ENCODE measurements at regions not wholly inside any gene's neighbourhood (a gene's known extent, or its start where the extent isn't known, plus 50 kb on each side); places are given as distances from the start of the nearest gene placed in this dataset.
"Not testable (repeated sequence)": the region's sequence is repeated elsewhere in the genome, so short reads cannot be mapped to it uniquely, and the experiment has no call there.

DNA sequence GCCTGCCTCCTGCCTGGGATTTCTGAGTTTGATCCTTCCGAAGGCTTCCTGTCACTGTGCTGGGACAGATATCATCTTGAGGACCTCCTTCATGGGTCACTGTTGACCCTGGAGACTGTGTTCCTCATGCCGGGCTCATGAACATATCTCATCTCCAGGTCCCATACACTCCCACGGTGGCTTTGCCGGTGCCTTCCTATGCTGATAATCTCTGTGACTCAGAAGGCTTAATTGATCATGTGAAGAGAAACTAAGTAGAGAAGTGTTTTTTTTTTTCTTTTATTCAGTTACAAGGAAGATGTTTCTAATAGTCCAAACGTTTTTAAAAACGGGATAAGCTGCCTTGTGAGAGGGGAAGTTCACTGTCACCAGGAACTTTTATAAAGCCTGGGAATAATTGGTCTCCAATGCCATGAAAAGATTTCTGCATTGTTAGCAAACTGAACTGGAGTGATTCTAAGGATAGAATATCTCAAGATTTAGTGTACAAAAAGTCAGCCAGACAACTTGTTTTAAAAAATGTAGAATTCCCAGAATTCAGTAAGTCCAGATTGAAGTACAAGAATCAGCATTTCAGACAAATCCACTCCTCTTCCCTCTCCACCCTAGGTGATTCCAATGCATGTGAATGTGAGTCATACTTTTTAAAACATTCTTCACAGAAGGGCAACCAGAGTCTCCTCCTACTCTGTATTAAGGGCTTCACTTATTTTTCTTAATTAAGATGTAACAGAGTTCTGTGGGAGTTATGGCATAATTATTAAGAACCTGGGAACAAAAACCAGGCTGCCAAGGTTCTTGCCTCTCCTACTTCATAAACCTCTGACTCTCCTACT is 139.8 kb upstream of the LGR5 start:
- DNase-seq = no peak

DNA sequence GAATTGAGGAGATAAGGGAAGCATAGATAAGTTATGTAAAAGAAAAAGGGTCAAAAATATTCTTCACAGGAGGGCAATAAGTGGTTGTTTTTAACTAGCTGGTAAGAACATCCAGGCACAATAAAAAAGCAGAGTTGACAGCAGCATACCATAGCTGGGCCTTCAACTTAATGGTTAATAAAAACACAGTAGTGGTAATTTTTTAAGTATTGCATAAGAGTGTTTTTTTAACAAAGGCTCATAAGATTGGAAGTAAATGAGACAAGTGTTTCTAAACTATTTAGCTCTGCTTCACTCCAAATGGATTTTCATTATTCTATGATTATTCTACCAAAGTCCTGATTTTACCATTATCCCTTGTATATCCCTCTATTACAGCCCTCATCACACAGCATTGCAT is 140.1 kb upstream of the TSPAN8 start:
- DNase-seq = no peak

DNA sequence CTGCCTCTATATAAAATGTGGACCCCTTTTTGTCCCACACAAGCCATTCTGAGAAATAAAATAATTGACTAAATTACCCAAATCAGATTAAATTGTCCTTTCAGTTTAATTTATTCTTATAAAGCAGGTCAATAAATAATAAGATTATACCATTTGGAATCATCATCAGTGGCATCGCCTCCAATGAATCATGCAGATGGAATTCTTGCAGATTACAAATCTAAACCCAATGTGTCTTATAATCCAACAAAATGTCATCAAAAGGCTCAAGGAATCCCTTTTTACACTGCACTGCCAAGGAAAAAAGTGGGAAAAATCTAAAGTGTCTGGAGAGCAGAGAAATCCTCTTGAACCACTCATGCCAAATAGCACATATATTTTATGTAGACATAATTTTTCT is 138.2 kb upstream of the TSPAN8 start:
- no peak for DNase-seq

DNA sequence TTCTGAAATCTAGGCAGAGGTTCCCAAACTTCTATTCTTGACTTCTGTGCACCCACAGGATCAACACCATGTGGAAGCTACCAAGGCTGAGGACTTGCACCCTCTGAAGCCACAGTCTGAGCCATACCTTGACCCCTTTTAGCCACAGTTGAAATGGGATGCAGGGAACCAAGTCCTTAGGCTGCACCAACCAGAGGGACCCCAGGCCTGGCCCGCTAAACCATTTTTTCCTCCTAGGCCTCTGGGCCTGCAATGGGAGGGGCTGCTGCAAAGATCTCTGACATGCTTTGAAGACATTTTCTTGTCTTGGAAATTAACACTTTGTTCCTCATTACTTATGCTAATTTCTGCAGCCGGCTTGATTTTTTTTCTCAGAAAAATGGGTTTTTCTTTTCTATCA is 133.9 kb upstream of the TSPAN8 start:
- no peak for DNase-seq

DNA sequence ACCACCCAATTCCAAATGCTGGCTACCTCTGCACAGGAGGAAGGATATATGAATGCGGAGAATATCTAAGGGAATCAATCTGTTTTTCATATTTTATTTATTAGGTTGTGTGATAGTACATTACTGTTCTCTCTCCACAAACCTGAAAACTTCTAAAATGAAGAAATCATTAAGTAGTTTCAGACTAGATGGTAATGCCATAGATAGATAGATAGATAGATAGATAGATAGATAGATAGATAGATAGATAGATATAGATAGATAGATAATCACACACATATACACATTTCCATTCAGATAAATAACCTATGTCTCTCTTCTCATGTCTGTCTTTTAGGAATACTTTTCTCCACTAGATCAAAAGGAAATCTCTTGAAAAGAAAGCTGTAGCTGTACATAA is 126.1 kb upstream of the TSPAN8 start:
- no peak for DNase-seq

DNA sequence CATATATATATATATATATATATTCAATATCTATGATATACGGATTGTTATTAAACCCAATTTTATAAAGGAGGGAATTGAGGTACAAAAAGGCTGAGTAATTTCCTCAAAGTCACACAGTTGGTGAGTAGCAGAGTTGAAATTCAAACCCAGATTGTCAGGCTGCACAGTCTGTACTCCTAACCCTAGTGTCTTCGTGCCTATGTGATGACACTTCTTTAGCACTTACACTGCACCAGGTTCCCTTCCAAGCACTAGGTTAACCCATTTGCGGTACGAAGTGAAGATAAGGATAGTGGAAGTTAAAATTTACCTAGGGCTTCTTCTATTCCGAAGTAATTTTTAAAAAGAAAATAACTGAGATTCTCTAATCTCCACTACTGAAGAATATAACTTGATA is 125.1 kb upstream of the TSPAN8 start:
- no peak for DNase-seq

DNA sequence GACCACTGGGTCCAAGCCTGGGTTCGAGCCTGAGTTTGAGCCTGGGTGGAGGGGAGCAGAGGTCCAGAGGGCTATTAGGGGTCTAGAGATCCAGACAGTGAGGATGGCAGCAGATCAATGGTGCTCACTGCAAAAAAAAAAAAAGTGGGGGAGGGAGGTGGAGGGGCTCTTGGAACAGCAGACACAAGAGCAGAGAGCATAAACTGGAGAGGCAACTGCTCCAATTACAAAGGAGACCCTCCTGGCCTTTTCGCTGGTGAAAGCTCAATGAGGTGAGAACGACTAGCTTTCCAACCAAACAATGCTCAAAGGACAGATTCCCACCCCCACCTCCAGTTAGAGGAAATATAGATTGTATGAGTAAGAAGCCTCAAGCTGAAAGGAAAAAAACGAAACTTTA is 124.2 kb upstream of the TSPAN8 start:
- no peak for DNase-seq

DNA sequence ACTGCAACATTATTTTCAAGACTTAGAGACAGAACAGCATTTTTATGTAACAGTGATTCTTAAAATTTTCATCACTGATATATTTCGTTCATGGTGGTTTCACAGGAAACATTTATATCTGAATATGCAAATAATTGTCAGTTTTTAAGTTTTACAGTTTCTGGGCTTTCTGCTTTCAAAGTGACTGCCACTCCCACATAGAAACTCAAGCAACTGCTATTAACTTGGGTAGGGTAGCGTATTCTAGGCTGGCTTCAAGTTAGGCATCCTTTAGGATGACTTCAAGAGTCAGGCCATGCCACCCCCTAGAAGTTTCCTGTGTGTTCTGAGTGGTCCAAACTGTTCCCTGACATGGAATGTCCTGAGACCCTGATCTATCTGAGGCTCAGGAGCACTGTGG is 123.6 kb upstream of the TSPAN8 start:
- no peak for DNase-seq

DNA sequence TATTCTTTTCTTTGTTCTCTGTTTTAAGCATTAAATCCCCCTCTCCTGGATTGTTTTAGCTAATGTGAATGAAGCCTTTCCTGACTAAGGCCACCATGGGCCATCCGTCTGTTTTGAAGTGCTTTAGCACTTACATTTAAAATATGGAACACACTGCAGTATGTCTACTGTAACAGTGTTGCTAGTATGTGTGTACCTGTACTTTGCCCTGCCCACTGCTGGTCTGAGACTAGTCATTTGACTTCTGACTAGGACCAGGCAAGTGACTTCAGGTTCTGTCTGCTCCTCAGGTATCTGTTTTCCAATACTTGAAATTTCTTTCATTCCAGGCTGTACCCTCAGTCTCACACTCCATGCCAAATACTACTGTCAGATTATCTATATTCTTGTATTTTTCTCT is 120.1 kb upstream of the TSPAN8 start:
- DNase-seq = no peak

DNA sequence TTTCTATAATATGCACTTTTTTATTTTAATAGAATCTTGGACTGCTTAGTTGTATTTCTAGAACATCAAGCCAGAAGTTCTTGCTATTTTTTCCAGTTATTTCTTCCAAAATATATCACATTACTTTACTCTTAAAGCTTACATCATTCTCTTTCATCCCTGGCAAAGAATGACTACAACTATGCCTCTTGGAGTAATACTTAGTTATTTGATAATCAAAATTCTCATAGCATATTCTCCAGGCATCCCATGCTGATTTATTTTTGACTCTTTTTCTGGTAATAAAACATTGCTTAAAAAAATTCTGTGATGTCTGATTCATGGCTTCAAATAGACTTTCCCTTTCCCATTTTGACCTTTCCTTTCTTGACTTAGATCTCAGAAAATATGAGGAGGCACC is 118.7 kb upstream of the TSPAN8 start:
- DNase-seq = no peak

DNA sequence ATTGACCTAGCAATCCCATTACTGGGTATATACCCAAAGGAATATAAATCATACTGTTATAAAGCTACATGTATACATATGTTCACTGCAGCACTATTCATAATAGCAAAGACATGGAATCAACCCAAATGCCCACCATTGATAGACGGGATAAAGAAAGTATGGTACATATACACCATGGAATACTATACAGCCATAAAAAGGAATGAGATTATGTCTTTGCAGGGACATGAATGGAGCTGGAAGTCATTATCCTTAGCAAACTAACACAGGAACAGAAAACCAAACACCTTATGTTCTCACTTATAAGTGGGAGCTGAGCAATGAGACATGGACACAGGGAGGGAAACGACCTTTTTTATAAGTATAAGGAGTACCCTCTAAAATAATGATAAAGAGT is 113.0 kb upstream of the TSPAN8 start:
- not testable (repeated sequence) for DNase-seq

DNA sequence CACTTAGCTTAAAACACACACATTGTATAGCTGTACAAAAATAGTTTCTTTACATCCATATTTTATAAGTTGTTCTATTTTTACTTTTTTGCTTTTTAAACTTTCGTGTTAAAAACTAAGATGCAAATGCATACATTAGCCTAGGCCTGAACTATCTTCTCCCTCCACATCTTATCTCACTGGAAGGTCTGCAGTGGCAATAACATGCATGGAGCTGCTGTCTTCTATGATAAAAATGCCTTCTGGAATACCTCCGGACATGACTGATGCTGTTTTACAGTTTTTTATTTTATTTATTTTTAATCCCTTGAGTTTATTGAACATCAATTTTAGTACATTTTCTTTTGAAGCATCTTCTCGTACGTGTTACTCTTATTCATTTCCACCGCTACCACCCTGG is 112.3 kb upstream of the TSPAN8 start:
- no peak for DNase-seq

DNA sequence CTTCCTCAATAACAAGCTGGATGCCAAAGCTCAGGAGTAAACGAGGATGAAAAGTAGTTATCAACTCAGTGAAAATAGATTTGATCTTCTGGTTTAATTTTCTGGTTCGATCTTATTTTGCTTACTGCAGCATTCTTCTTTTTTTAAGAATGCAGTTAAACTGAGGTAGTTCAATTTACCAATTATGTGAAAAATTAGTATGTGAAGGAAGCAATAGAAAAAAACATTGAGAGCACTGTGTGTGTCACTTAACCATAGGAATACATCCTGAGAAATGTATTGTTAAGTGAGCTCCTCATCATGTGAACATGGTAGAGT is 111.4 kb upstream of the TSPAN8 start:
- no peak for DNase-seq

DNA sequence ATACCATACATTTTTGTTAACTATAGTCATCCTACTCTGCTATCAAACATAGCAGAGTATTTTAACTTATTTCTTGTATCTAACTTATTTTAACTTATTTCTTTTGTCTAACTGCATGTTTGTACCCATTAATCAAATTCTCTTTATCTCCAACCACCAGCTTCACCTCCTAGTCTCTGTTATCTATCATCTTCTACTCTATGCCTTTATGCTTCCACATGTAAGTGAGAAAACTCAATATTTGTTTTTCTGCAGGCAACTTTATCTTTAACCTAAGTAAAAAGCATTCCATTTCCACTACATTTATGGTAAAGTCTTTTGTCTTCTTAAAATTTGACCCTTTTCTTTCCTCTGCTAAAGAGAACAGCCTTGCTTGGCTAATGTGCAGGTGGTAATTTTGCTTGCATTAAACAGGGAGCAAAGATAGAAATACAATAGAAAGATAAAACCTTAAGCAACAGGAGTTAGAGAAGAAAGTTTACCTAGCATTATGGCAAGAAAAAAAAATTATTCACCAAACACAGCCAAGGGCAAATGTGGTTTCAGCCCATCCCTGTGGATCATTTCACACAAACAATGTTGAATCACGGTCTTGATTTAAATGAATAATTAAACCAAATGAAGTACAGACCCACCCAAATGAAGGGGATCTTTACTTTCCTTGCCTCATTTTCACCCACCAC is 110.9 kb upstream of the TSPAN8 start:
- DNase-seq = no peak

DNA sequence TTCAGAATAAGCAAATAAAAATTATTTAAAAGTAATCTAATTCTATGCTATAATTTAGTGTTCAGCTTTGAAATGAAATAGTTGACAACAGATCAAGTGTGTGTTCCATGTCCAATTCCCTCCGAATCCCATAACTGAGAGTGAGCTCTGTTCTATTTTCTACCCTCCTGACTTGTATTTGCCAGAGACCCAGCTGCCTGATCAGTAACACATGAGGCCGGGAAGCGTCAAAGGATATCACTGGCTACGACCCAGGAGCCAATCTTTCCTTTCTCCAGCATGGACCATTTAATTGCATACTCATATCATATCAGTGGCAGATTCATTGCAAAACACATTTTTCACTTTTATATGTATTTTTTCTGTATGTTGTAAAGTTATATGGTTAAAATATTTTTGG is 108.8 kb upstream of the TSPAN8 start:
- DNase-seq = no peak

DNA sequence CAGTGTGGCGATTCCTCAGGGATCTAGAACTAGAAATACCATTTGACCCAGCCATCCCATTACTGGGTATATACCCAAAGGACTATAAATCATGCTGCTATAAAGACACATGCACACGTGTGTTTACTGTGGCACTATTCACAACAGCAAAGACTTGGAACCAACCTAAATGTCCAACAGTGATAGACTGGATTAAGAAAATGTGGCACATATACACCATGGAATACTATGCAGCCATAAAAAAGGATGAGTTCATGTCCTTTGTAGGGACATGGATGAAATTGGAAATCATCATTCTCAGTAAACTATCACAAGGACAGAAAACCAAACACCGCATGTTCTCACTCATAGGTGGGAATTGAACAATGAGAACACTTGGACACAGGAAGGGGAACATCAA is 107.9 kb upstream of the TSPAN8 start:
- not testable (repeated sequence) for DNase-seq

DNA sequence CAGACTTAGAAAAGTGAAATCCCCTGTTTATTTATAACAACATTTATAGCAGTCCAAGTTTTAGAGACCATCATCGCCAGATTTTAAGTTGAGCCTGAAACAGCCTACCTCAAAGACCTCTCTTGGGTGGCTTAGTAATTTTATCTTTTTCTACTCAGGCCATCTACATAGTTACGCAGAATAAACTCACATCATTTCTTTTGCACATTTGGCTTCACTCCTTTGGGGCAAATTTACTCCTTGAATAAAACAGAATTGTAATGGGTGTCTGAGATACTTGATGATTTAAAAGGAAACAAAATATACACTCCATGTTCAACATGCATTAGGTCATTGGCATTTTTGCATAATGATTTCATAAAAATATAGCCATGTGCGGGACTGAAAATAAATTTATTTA is 104.7 kb upstream of the TSPAN8 start:
- no peak for DNase-seq

DNA sequence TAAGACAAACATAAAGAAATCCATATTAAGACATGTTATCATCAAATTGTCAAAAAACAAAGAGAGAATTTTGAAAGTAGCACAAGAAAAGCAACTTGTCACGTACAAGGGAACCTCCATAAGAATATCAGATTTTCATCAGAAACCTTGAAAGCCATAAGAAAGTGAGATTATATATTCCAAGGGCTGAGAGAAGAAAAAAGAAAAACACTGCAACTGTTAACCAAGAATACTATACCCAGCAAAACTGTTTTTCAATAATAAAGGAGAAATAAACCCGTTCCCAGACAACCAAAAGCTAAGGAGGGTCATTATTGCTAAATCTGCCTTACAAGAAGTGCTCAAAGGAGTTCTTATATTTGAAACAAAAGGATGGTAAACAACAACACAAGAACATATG is 94.7 kb upstream of the TSPAN8 start:
- DNase-seq = no peak

DNA sequence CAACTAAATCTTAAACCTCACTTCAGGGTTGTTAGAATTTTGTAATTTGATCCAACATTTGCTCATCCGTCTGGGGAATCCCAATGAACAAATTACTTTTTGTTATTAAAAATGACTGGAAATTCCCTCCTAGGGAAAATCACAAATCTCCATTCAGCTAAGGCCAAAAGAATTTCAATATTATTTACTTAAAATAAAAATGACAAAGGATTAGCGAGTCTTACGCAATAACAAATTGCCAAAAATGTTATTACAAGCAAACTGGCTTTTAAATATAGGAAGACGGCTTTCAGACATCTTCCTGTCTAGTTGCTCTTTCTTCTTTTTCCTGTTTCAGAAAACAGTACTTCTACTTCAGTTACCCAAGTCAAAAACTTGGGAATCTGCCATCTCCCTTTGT is 92.4 kb upstream of the TSPAN8 start:
- DNase-seq = no peak

DNA sequence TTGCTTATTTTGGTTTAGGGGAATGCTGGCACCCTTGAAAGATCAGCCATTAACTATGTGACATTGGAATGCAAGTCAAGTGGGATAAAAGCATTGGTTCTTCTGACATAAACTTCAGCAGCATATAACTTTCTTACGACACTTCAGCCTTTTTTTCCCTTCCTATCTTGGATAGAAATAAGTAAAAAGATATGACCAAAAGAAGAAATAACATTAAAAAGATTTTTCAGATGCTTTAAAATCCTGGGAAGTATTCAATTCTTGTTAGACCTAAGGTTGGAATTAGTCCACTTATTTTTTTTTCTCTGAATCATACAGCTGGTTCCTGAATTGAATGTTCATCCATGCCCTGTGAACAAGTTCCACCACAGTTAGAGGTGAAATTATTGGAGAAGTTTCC is 85.6 kb upstream of the TSPAN8 start:
- DNase-seq = no peak

DNA sequence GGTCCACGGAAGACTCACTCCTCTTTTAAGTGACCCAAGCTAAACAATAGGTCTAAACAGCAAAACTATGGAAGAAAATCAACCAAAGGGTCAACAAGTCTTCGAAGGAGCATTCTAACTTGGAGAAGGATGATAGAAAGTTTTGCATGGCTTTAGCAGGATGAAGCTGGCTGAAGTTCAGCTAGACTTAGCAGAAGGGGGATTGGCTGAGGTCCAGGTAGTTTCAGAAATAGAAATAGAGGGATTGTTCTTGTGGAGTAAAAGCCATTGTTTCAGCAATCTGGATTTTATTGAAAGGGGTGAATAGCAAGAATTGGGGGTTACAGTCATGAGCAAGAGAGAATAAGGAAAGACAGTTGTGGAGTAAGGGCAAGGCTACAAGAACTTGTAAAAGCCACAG is 84.7 kb upstream of the TSPAN8 start:
- no peak for DNase-seq

DNA sequence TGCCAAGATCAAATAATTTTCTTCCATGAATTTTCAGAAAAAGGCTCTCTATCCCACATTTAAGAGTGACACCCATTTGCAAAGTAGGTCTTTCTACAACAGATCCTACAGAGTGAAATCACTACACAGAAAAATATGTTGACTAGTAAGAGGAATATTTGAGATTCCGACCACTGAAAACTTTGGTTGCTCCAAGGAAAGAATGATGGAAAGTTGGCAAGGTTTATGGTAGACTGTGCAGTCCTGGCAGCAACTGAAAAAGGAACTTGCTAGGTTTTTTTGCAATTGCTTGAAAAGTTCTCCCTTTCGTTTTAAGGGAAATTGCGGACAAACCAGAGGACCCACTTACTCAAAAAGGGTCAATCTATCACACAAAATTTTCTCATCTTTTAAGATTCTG is 83.1 kb upstream of the TSPAN8 start:
- DNase-seq = no peak

DNA sequence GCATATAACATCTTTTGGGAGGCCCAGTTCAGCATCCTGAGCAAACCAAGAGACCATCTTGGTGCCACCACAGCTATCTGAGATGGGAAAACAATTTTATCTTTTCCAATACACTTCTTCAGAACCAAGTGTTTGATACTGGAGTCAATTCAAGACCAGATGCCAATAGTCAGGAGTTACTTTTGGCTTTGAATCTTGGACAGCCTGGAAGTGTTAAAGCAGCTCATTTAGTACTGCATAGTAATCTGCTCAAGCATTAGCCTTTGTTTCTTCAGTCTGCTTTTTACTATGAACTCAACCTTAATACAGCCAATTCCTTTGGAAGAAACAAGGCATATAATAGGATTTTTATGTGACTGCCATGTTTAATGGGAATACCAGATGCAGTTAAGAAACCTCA is 81.9 kb upstream of the TSPAN8 start:
- no peak for DNase-seq

DNA sequence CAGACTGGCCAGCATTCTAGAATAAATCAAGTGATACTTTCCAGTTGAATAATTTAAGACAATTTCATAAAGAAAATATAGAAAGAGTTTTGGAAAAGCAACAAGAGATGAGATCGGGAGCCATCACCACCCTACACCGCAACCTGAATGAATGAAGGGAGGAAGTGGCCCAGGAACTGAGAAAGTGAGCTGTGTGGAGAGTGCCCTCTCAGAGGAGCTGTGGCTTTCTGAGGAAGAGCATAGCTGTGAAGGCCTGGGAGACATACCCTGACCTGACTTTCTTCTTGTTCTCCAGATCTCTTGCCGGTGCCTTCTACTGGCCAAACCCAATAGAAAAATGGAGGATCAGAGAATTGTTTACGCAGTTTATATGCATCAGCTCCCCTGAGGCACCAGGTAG is 79.3 kb upstream of the TSPAN8 start:
- no peak for DNase-seq

DNA sequence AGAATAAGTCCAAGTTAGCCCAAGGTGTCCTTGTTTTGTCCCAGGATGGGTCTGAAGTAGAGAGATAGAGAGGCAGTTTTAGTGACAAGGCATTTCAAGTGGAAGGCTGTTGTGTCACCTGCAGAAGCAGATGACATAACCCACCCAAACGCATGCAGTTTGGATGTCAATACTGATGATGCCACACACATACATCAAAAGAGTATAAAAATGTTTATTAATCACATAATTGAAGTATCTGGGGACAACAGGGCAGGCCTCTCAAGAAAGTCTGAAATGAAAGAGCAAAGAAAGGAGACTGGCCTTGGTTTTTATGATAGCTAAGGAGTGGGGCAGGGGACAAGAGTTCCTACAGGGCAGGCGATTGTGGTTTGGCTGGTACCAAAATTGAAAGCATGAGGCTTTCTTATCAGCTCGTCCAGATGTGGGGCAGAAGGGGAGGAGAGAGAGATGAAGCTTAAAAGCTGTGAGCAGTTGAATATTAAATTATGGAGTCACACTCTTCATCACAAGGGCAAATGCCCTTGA is 78.4 kb upstream of the TSPAN8 start:
- no peak for DNase-seq

All from right forelimb (tissue), 1 donor.